Chondrocyte (in vitro differentiated cells): ENCODE measurements at regions not wholly inside any gene's neighbourhood (a gene's known extent, or its start where the extent isn't known, plus 50 kb on each side); places are given as distances from the start of the nearest gene placed in this dataset.

Source experiments
- DNase-seq: peaks from one replicate; pipeline ENCODE4 v3.0.0; 2021; ENCODE audit warnings: mixed read lengths, low spot score
- H3K27ac Mint-ChIP-seq: one replicate; pipeline ENCODE4 v1.8.0; 2021; ENCODE audit warnings: mild to moderate bottlenecking, moderate library complexity, mixed read lengths; ENCODE audit not compliant: unreplicated experiment
- H3K27me3 Mint-ChIP-seq: 2 replicates; pipeline ENCODE4 v1.8.0; 2021; ENCODE audit warnings: low read depth, mixed read lengths
- H3K36me3 Mint-ChIP-seq: 2 replicates; pipeline ENCODE4 v1.8.0; 2021; ENCODE audit warnings: low read depth, mixed read lengths
- H3K4me1 Mint-ChIP-seq: 2 replicates; pipeline ENCODE4 v1.8.0; 2021; ENCODE audit warnings: low read depth, mild to moderate bottlenecking, mixed read lengths
- H3K4me3 Mint-ChIP-seq: one replicate; pipeline ENCODE4 v1.8.0; 2021; ENCODE audit warnings: mild to moderate bottlenecking, moderate library complexity, mixed read lengths; ENCODE audit not compliant: unreplicated experiment
- H3K9me3 Mint-ChIP-seq: 2 replicates; pipeline ENCODE4 v1.8.0; 2021; ENCODE audit warnings: low read depth, mixed read lengths
- CTCF ChIP-seq: fragments of 200-600 bp; sonication (generic); IDR thresholded peaks from 2 replicates; pipeline ENCODE4 v1.5.0; 2021; ENCODE audit warnings: antibody characterized with exemption, mild to moderate bottlenecking, moderate library complexity

GRCh38 chr2:64263315-64263714 lies 119.1 kb upstream of the PELI1 start:
- no peaks in the 10 kb centered on the region for H3K27me3 Mint-ChIP-seq
- peaks cover 56% of the 10 kb centered on the region for H3K4me1 Mint-ChIP-seq
- peaks cover 2% of the 10 kb centered on the region for H3K9me3 Mint-ChIP-seq
- no peak for DNase-seq
- H3K36me3 Mint-ChIP-seq: no peaks in the 10 kb centered on the region
- no peak for TF ChIP-seq CTCF
- H3K4me3 Mint-ChIP-seq: no peak overlapping the region
- peak overlapping the region; percentile 19 for H3K27ac Mint-ChIP-seq

GRCh38 chr2:64267699-64268098 lies 123.5 kb upstream of the PELI1 start:
- no peak for DNase-seq
- Mint-ChIP-seq H3K27me3 (no peaks in the 10 kb centered on the region), H3K36me3 (no peaks in the 10 kb centered on the region), H3K9me3 (peaks cover 2% of the 10 kb centered on the region), H3K4me1 (peaks cover 47% of the 10 kb centered on the region), H3K27ac (peak overlapping the region; percentile 42), H3K4me3 (no peak overlapping the region)
- TF ChIP-seq CTCF: no peak

- Mint-ChIP-seq H3K27me3 (no peaks in the 10 kb centered on the region), H3K9me3 (peaks cover 2% of the 10 kb centered on the region), H3K27ac (peak overlapping the region; percentile 42), H3K4me1 (peaks cover 47% of the 10 kb centered on the region), H3K36me3 (no peaks in the 10 kb centered on the region), H3K4me3 (no peak overlapping the region)
- TF ChIP-seq CTCF: no peak
- DNase-seq: no peak
These were observed 124.3 kb upstream of the PELI1 start for GRCh38 chr2:64268330-64269048.

GRCh38 chr2:64273524-64274398 lies 129.5 kb upstream of the PELI1 start:
- Mint-ChIP-seq H3K36me3 (no peaks in the 10 kb centered on the region), H3K27me3 (no peaks in the 10 kb centered on the region), H3K9me3 (no peaks in the 10 kb centered on the region), H3K27ac (peak overlapping the region; percentile 86), H3K4me1 (peaks cover 59% of the 10 kb centered on the region), H3K4me3 (no peak overlapping the region)
- DNase-seq: no peak
- no peak for TF ChIP-seq CTCF

GRCh38 chr2:64274399-64275173 lies 130.4 kb upstream of the PELI1 start:
- no peak for TF ChIP-seq CTCF
- no peak for DNase-seq
- H3K27me3 Mint-ChIP-seq: no peaks in the 10 kb centered on the region
- no peak overlapping the region for H3K4me3 Mint-ChIP-seq
- no peaks in the 10 kb centered on the region for H3K36me3 Mint-ChIP-seq
- H3K4me1 Mint-ChIP-seq: peaks cover 52% of the 10 kb centered on the region
- H3K27ac Mint-ChIP-seq: peak overlapping the region; percentile 86
- no peaks in the 10 kb centered on the region for H3K9me3 Mint-ChIP-seq
